ENCODE measurements at regions not wholly inside any gene's neighbourhood (a gene's known extent, or its start where the extent isn't known, plus 50 kb on each side); places are given as distances from the start of the nearest gene placed in this dataset.
"Not testable (repeated sequence)": the region's sequence is repeated elsewhere in the genome, so short reads cannot be mapped to it uniquely, and the experiment has no call there.

GRCh38 chr10:118976219-118976618, 53.3 kb upstream of the NANOS1 start:
- not testable (repeated sequence) for TF ChIP-seq POLR2A (IDR thresholded peaks at IDR 0.05)
- TF ChIP-seq, protein P1, sequence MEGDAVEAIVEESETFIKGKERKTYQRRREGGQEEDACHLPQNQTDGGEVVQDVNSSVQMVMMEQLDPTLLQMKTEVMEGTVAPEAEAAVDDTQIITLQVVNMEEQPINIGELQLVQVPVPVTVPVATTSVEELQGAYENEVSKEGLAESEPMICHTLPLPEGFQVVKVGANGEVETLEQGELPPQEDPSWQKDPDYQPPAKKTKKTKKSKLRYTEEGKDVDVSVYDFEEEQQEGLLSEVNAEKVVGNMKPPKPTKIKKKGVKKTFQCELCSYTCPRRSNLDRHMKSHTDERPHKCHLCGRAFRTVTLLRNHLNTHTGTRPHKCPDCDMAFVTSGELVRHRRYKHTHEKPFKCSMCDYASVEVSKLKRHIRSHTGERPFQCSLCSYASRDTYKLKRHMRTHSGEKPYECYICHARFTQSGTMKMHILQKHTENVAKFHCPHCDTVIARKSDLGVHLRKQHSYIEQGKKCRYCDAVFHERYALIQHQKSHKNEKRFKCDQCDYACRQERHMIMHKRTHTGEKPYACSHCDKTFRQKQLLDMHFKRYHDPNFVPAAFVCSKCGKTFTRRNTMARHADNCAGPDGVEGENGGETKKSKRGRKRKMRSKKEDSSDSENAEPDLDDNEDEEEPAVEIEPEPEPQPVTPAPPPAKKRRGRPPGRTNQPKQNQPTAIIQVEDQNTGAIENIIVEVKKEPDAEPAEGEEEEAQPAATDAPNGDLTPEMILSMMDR (IDR thresholded peaks at IDR 0.05), result not testable (repeated sequence)

Measured in testis (tissue), 2 donors.